ENCODE measurements at regions not wholly inside any gene's neighbourhood (a gene's known extent, or its start where the extent isn't known, plus 50 kb on each side); places are given as distances from the start of the nearest gene placed in this dataset.

- Mint-ChIP-seq H3K4me3 (ENCODE audit: unreplicated experiment) (no peak overlapping the region), H3K27ac (ENCODE audit: unreplicated experiment) (no peak overlapping the region), H3K36me3 (ENCODE audit: low read depth, unreplicated experiment) (no peaks in the 10 kb centered on the region), H3K4me1 (ENCODE audit: low read depth, unreplicated experiment) (no peaks in the 10 kb centered on the region), H3K27me3 (ENCODE audit: low read depth, unreplicated experiment) (peaks cover 3% of the 10 kb centered on the region), H3K9me3 (ENCODE audit: unreplicated experiment) (peaks cover 3% of the 10 kb centered on the region)
- H3K4me2 ChIP-seq (ENCODE audit: low read length), result no peak overlapping the region
- H3K9me3 ChIP-seq (ENCODE audit: insufficient read depth, low read depth, low read length), result no peaks in the 10 kb centered on the region
- H3K36me3 ChIP-seq (ENCODE audit: insufficient read depth, low read length), result no peaks in the 10 kb centered on the region
- no peaks in the 10 kb centered on the region for H4K20me1 ChIP-seq (ENCODE audit: insufficient read depth, low read length)
- H3K27ac ChIP-seq (ENCODE audit: low read depth, low read length), result no peak overlapping the region
- H3K79me2 ChIP-seq (ENCODE audit: insufficient read depth, low read length), result no peaks in the 10 kb centered on the region
- FAIRE-seq, result no peak
- peaks cover 2% of the 10 kb centered on the region for H3K27me3 ChIP-seq (ENCODE audit: insufficient read depth, low read length)
- H3K4me1 ChIP-seq (ENCODE audit: insufficient read depth, low read length), result no peaks in the 10 kb centered on the region
- no peak overlapping the region for H2AFZ ChIP-seq (ENCODE audit: low read depth, low read length)
- DNase-seq (ENCODE audit: low read depth), result no peak
- no peak overlapping the region for H3K4me3 ChIP-seq (ENCODE audit: insufficient read depth, low read depth, low read length)
- no peak for TF ChIP-seq CTCF (IDR thresholded peaks at IDR 0.05; ENCODE audit: insufficient read depth, low read depth, low read length)
- no peak for TF ChIP-seq EZH2 (IDR thresholded peaks at IDR 0.05; ENCODE audit: insufficient read depth, low read length)
- no peak overlapping the region for H3K9ac ChIP-seq (ENCODE audit: low read length)
Measured at GRCh38 chr14:55926007-55926406, 192.2 kb upstream of the PELI2 start.

- no peak overlapping the region for H3K4me3 ChIP-seq (ENCODE audit: insufficient read depth, low read depth, low read length)
- H3K9me3 ChIP-seq (ENCODE audit: insufficient read depth, low read depth, low read length), result no peaks in the 10 kb centered on the region
- no peak overlapping the region for H3K9ac ChIP-seq (ENCODE audit: low read length)
- no peaks in the 10 kb centered on the region for H3K36me3 ChIP-seq (ENCODE audit: insufficient read depth, low read length)
- Mint-ChIP-seq H3K4me3 (ENCODE audit: unreplicated experiment) (no peak overlapping the region), H3K27ac (ENCODE audit: unreplicated experiment) (no peak overlapping the region), H3K36me3 (ENCODE audit: low read depth, unreplicated experiment) (peaks cover under 1% of the 10 kb centered on the region), H3K27me3 (ENCODE audit: low read depth, unreplicated experiment) (peaks cover 2% of the 10 kb centered on the region), H3K9me3 (ENCODE audit: unreplicated experiment) (peaks cover 3% of the 10 kb centered on the region), H3K4me1 (ENCODE audit: low read depth, unreplicated experiment) (no peaks in the 10 kb centered on the region)
- no peak overlapping the region for H2AFZ ChIP-seq (ENCODE audit: low read depth, low read length)
- H4K20me1 ChIP-seq (ENCODE audit: insufficient read depth, low read length), result no peaks in the 10 kb centered on the region
- no peak for TF ChIP-seq CTCF (IDR thresholded peaks at IDR 0.05; ENCODE audit: insufficient read depth, low read depth, low read length)
- TF ChIP-seq EZH2 (IDR thresholded peaks at IDR 0.05; ENCODE audit: insufficient read depth, low read length), result no peak
- H3K79me2 ChIP-seq (ENCODE audit: insufficient read depth, low read length), result no peaks in the 10 kb centered on the region
- DNase-seq (ENCODE audit: low read depth), result no peak
- H3K27me3 ChIP-seq (ENCODE audit: insufficient read depth, low read length), result peaks cover 2% of the 10 kb centered on the region
- H3K27ac ChIP-seq (ENCODE audit: low read depth, low read length), result no peak overlapping the region
- FAIRE-seq, result no peak
- no peaks in the 10 kb centered on the region for H3K4me1 ChIP-seq (ENCODE audit: insufficient read depth, low read length)
- no peak overlapping the region for H3K4me2 ChIP-seq (ENCODE audit: low read length)
Measured at GRCh38 chr14:55927028-55927427, 191.2 kb upstream of the PELI2 start.

DNA sequence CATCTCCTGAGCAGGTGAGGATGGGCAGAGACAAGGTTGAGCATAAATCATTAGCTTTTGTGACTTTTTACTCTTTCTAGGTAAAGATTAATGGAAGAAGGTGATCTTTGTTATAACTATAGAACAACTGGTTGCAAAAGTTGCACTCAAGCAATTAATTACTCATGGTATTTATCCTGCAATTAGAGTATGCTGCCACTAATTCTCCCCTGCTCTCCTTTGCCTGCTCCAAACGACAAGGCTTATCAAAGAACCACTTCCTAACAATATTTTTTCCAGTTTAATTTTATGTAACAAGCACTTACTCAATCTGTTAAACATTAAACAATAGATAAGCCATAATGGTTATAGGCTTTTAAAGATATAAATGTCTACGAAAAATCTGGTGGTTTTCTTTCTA is 189.9 kb upstream of the PELI2 start:
- Mint-ChIP-seq H3K9me3 (ENCODE audit: unreplicated experiment) (no peaks in the 10 kb centered on the region), H3K27ac (ENCODE audit: unreplicated experiment) (no peak overlapping the region), H3K36me3 (ENCODE audit: low read depth, unreplicated experiment) (peaks cover 3% of the 10 kb centered on the region), H3K4me1 (ENCODE audit: low read depth, unreplicated experiment) (no peaks in the 10 kb centered on the region), H3K4me3 (ENCODE audit: unreplicated experiment) (no peak overlapping the region), H3K27me3 (ENCODE audit: low read depth, unreplicated experiment) (no peaks in the 10 kb centered on the region)
- no peaks in the 10 kb centered on the region for H4K20me1 ChIP-seq (ENCODE audit: insufficient read depth, low read length)
- no peak overlapping the region for H3K4me3 ChIP-seq (ENCODE audit: insufficient read depth, low read depth, low read length)
- H3K27me3 ChIP-seq (ENCODE audit: insufficient read depth, low read length), result peaks cover 2% of the 10 kb centered on the region
- no peak overlapping the region for H3K4me2 ChIP-seq (ENCODE audit: low read length)
- H3K9me3 ChIP-seq (ENCODE audit: insufficient read depth, low read depth, low read length), result no peaks in the 10 kb centered on the region
- TF ChIP-seq CTCF (IDR thresholded peaks at IDR 0.05; ENCODE audit: insufficient read depth, low read depth, low read length) (no peak), EZH2 (IDR thresholded peaks at IDR 0.05; ENCODE audit: insufficient read depth, low read length) (no peak)
- FAIRE-seq, result no peak
- no peak overlapping the region for H3K9ac ChIP-seq (ENCODE audit: low read length)
- no peak overlapping the region for H3K27ac ChIP-seq (ENCODE audit: low read depth, low read length)
- H3K4me1 ChIP-seq (ENCODE audit: insufficient read depth, low read length), result no peaks in the 10 kb centered on the region
- H3K79me2 ChIP-seq (ENCODE audit: insufficient read depth, low read length), result no peaks in the 10 kb centered on the region
- no peak for DNase-seq (ENCODE audit: low read depth)
- H2AFZ ChIP-seq (ENCODE audit: low read depth, low read length), result no peak overlapping the region
- no peaks in the 10 kb centered on the region for H3K36me3 ChIP-seq (ENCODE audit: insufficient read depth, low read length)
